K562 (cell line): ENCODE measurements at regions not wholly inside any gene's neighbourhood (a gene's known extent, or its start where the extent isn't known, plus 50 kb on each side); places are given as distances from the start of the nearest gene placed in this dataset.

Experiments
- ATAC-seq: fragments of 200-7000 bp; cut with Tn5 transposase; 3 replicates; pipeline ENCODE4 v1.9.1; 2020; ENCODE audit warnings: moderate library complexity
- BruUV-seq: library from RNA; stranded (reverse); fragments of 400-500 nt; replicated peaks from 2 replicates; lab custom pipeline; 2021; lab: Mats Ljungman, UMichigan
- CTCF ChIA-PET: fragments of 300-600 bp; formaldehyde crosslinking; extraction: SDS; loops from one replicate; lab custom pipeline; 2021; ENCODE audit warnings: low intra/inter-chr PET ratio; lab: Yijun Ruan, JAX
- POLR2A ChIA-PET: fragments of 300-600, 350-650 bp; sonication (Branson Sonifier 250); formaldehyde crosslinking; extraction: SDS; loops from one replicate; lab custom pipeline; 2021; ENCODE audit warnings: antibody characterized with exemption, inconsistent platforms; lab: Yijun Ruan, JAX
- DNase-seq, 4 experiments: peaks; one replicate each; pipeline versions ENCODE4 v3.0.0 to v3.0.0-alpha.2; 2011 to 2018; ENCODE audit warnings: low spot score in 3 of 4, mixed read lengths in 3 of 4; ENCODE audit errors: extremely low read depth in 1 of 4
- FAIRE-seq: peaks from 2 replicates; lab custom pipeline; 2011; peaks lifted over from hg19 to GRCh38; lab: Jason Lieb, UNC
- H2AFZ ChIP-seq: 2 replicates; pipeline ENCODE4 v1.6.0; 2011; ENCODE audit warnings: low read depth, low read length, control low read depth, inconsistent platforms
- H3K27ac ChIP-seq: fragments of 200-600 bp; 3 replicates; pipeline ENCODE4 v1.8.0; 2011; ENCODE audit warnings: low read depth, mild to moderate bottlenecking, control low read depth, inconsistent platforms, low read length, moderate library complexity, mixed read lengths; ENCODE audit errors: extremely low read depth
- H3K27me3 ChIP-seq, 2 experiments: fragments of 300-600 bp in 1 of 2; 2 replicates in 1 of 2; 3 replicates in 1 of 2; pipeline versions ENCODE4 v1.6.0 to v1.8.0; 2011; ENCODE audit warnings: inconsistent platforms in 2 of 2, low read length in 2 of 2, mild to moderate bottlenecking in 1 of 2, mixed read lengths in 1 of 2, moderate library complexity in 1 of 2; ENCODE audit not compliant: control insufficient read depth in 2 of 2, insufficient read depth in 2 of 2
- H3K36me3 ChIP-seq: fragments of 300-600 bp; 3 replicates; pipeline ENCODE4 v1.8.0; 2011; ENCODE audit warnings: mild to moderate bottlenecking, low read length, inconsistent platforms; ENCODE audit not compliant: control insufficient read depth, insufficient read depth
- H3K4me1 ChIP-seq, 2 experiments: fragments of 200-600 bp in 1 of 2; replicated peaks in 1 of 2; 2 replicates in 1 of 2; 3 replicates in 1 of 2; pipeline versions ENCODE4 v1.5.1 to v1.8.0; 2011; ENCODE audit warnings: inconsistent platforms in 2 of 2, low read length in 2 of 2, mild to moderate bottlenecking in 1 of 2, mixed read lengths in 1 of 2, moderate library complexity in 1 of 2; ENCODE audit not compliant: control insufficient read depth in 2 of 2, insufficient read depth in 2 of 2
- H3K4me2 ChIP-seq: 2 replicates; pipeline ENCODE4 v1.6.1; 2011; ENCODE audit warnings: low read length, control low read depth, inconsistent platforms, mixed read lengths; ENCODE audit not compliant: insufficient read depth
- H3K4me3 ChIP-seq: fragments of 200-600 bp; sonication (generic), shearing (Covaris generic); 2 replicates; pipeline ENCODE4 v1.5.1; 2016; ENCODE audit warnings: control low read depth, inconsistent platforms
- H3K79me2 ChIP-seq: fragments of 200-600 bp; 3 replicates; pipeline ENCODE4 v1.8.0; 2011; ENCODE audit warnings: low read length, inconsistent platforms; ENCODE audit not compliant: control insufficient read depth, insufficient read depth
- H3K9ac ChIP-seq, 2 experiments: 2 replicates each; pipeline versions ENCODE4 v1.6.0 to v1.6.1; 2011; ENCODE audit warnings: low read depth in 2 of 2, low read length in 2 of 2, control low read depth in 1 of 2, inconsistent platforms in 1 of 2, mild to moderate bottlenecking in 1 of 2, mixed read lengths in 1 of 2; ENCODE audit not compliant: insufficient read depth in 1 of 2
- H3K9me1 ChIP-seq: one replicate; pipeline ENCODE4 v1.6.0; 2011; ENCODE audit warnings: inconsistent platforms, mild to moderate bottlenecking, low read length, moderate library complexity; ENCODE audit not compliant: control insufficient read depth, insufficient read depth
- H3K9me3 ChIP-seq: replicated peaks from 2 replicates; pipeline ENCODE4 v1.5.1; 2011; ENCODE audit warnings: low read depth, low read length, inconsistent platforms; ENCODE audit not compliant: control insufficient read depth, insufficient read depth
- H4K20me1 ChIP-seq: replicated peaks from 2 replicates; pipeline ENCODE4 v1.6.1; 2011; ENCODE audit warnings: low read length, inconsistent platforms, mixed read lengths; ENCODE audit not compliant: control insufficient read depth, insufficient read depth
- STAT5A ChIP-seq: IDR thresholded peaks from 2 replicates; pipeline ENCODE4 v1.6.1; 2012; ENCODE audit warnings: low read length, inconsistent platforms, borderline replicate concordance
- in situ Hi-C: fragments of 300-500 bp; cut with MboI; formaldehyde crosslinking; loops from 4 replicates; pipeline ENCODE4 v1.15.0; 2018; ENCODE audit warnings: inconsistent platforms, mixed read lengths
- intact Hi-C: fragments of 100-400 bp; cut with micrococcal nuclease; formaldehyde crosslinking; loops from 2 replicates; pipeline ENCODE4 v1.14.2; 2022
- TF ChIP-seq, protein P1 (sequence below), 3 experiments: fragments of 200-800 bp in 1 of 3; fragments of 250-450 bp in 1 of 3; fragments of 450-650 bp in 1 of 3; sonication (Bioruptor Pico) in 1 of 3; sonication (Bioruptor generic) in 1 of 3; formaldehyde crosslinking in 1 of 3; IDR thresholded peaks; 2 replicates each; pipeline versions ENCODE4 v1.6.1 to v1.8.0; 2016 to 2022; ENCODE audit warnings: mild to moderate bottlenecking in 2 of 3, missing genetic modification characterization in 2 of 3, missing compliant biosample characterization in 1 of 3, moderate library complexity in 1 of 3

DNA sequence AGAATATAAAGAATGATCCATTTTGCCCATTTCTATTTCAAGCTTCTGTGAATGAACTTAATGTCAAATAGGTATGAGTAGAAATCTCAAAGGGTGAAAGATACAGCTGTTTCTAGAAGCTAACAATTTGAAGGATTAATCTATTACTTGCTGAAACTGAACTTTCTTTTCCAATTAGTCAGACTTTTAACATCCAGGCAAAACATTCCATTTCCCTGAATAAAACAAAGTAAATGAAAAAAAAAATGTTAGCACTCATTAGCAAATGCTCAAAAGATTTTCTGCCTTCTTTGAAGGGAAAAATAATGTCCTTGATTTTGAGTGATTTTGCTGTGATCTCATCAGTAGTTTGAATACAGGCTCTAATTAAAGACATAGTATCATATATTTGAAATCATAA is 447.6 kb upstream of the PRMT6 start:
- TF ChIP-seq, protein P1, sequence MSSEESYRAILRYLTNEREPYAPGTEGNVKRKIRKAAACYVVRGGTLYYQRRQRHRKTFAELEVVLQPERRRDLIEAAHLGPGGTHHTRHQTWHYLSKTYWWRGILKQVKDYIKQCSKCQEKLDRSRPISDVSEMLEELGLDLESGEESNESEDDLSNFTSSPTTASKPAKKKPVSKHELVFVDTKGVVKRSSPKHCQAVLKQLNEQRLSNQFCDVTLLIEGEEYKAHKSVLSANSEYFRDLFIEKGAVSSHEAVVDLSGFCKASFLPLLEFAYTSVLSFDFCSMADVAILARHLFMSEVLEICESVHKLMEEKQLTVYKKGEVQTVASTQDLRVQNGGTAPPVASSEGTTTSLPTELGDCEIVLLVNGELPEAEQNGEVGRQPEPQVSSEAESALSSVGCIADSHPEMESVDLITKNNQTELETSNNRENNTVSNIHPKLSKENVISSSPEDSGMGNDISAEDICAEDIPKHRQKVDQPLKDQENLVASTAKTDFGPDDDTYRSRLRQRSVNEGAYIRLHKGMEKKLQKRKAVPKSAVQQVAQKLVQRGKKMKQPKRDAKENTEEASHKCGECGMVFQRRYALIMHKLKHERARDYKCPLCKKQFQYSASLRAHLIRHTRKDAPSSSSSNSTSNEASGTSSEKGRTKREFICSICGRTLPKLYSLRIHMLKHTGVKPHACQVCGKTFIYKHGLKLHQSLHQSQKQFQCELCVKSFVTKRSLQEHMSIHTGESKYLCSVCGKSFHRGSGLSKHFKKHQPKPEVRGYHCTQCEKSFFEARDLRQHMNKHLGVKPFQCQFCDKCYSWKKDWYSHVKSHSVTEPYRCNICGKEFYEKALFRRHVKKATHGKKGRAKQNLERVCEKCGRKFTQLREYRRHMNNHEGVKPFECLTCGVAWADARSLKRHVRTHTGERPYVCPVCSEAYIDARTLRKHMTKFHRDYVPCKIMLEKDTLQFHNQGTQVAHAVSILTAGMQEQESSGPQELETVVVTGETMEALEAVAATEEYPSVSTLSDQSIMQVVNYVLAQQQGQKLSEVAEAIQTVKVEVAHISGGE (CRISPR knock-in tag; IDR thresholded peaks at IDR 0.05) = peak in 1 of 3 experiments; percentile 62; a peak in 1 of 6 replicates
- no peak for TF ChIP-seq STAT5A
- ChIA-PET CTCF (no interaction called here), POLR2A (no interaction called here)
- H2AFZ ChIP-seq = no peak overlapping the region
- no peak overlapping the region for H3K4me3 ChIP-seq
- H3K27me3 ChIP-seq = no peaks in the 10 kb centered on the region
- DNase-seq (no peak), ATAC-seq (no peak), FAIRE-seq (no peak)
- no peaks in the 10 kb centered on the region for H3K79me2 ChIP-seq
- intact Hi-C loops = no loop called here
- in situ Hi-C loops = no loop called here
- H3K9ac ChIP-seq = no peak overlapping the region
- H3K27ac ChIP-seq = no peak overlapping the region
- no peaks in the 10 kb centered on the region for H3K9me3 ChIP-seq
- H3K4me2 ChIP-seq = no peak overlapping the region
- H3K9me1 ChIP-seq = no peaks in the 10 kb centered on the region
- no peaks in the 10 kb centered on the region for H3K4me1 ChIP-seq
- H4K20me1 ChIP-seq = no peaks in the 10 kb centered on the region
- BruUV-seq = no TSS peak
- no peaks in the 10 kb centered on the region for H3K36me3 ChIP-seq
